ENCODE measurements at regions not wholly inside any gene's neighbourhood (a gene's known extent, or its start where the extent isn't known, plus 50 kb on each side); places are given as distances from the start of the nearest gene placed in this dataset.

DNA sequence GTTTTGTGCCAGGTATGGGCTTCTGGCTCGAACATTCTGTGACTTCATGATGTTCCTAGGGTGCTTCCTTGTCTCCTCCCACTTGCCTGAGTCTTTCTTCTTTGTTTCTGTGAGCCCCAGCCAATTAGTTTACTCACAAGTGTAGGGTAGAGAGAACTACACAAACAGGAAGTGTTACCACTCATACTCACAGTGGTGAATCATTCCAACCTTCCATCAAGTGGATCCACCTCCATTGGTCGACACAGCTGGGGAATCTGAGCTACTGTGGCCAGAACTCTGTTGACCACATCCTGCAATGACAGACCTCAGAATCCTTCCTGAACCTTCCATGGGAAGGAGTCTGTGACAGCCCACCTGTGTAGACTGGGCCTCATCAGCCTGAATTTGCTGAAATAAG lies 76.8 kb downstream of the UNC5CL start:
- TF ChIP-seq, protein P1, sequence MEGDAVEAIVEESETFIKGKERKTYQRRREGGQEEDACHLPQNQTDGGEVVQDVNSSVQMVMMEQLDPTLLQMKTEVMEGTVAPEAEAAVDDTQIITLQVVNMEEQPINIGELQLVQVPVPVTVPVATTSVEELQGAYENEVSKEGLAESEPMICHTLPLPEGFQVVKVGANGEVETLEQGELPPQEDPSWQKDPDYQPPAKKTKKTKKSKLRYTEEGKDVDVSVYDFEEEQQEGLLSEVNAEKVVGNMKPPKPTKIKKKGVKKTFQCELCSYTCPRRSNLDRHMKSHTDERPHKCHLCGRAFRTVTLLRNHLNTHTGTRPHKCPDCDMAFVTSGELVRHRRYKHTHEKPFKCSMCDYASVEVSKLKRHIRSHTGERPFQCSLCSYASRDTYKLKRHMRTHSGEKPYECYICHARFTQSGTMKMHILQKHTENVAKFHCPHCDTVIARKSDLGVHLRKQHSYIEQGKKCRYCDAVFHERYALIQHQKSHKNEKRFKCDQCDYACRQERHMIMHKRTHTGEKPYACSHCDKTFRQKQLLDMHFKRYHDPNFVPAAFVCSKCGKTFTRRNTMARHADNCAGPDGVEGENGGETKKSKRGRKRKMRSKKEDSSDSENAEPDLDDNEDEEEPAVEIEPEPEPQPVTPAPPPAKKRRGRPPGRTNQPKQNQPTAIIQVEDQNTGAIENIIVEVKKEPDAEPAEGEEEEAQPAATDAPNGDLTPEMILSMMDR (IDR thresholded peaks at IDR 0.05; ENCODE audit: insufficient read depth, low read depth, low read length, missing control alignments), result no peak
- H3K4me3 ChIP-seq (ENCODE audit: low read length), result no peak overlapping the region
- peak; percentile 98 for DNase-seq (ENCODE audit: low read depth)

DNA sequence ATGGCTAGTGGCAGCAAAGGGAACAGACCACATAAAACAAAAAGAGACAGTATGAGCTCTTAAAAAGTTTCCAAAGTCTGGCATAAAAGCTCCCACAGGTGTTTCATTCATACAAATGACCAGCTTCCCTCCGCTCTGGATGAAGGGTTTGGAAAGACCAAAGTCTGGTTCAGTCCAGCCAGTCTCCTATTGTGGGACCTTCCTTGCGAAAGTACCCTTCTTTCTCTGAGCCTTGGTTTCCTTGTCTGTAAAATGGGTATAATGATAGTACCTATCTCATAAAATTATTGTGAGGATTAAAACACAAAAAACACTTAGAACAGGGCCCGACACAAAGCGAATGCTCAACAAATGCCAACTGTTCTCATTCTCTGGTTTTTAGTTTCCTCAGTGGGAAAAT lies 77.2 kb downstream of the UNC5CL start:
- TF ChIP-seq, protein P1 (IDR thresholded peaks at IDR 0.05; ENCODE audit: insufficient read depth, low read depth, low read length, missing control alignments), result no peak
- H3K4me3 ChIP-seq (ENCODE audit: low read length), result no peak overlapping the region
- DNase-seq (ENCODE audit: low read depth), result no peak

DNA sequence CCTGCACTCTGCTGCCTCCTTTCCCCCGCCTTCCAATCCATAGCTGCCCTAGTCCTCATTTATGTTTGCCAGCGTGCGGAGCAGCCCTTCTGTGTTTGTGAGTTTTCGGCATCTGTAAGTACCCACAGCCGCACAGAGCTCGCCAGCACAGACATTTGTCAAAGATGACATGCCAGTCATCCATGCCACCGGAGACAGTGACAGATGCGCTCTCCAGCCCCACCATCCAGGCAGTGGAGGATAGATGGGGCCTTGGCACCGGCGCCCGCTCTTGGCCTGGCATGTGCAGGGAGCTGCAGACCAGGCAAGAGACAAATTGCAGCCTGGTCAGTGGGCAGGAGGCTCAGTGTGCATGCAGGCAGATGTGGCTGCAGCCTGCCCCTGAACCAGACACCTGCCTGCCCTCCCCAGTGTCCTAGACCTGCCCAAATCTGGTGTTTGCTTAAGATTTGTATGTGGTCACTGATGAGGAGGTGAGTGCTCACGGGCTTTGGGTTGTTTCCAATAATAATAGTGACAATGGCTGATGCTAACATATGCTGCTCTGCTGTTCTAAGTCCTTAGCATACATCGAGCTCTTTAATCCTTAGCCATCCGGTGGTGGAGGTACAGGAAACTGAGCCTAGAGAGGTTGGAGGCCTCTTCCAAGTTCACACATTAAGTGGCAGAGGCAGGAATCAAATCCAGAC lies 78.1 kb downstream of the UNC5CL start:
- peak; percentile 47 for DNase-seq (ENCODE audit: low read depth)
- no peak overlapping the region for H3K4me3 ChIP-seq (ENCODE audit: low read length)
- TF ChIP-seq, protein P1 (IDR thresholded peaks at IDR 0.05; ENCODE audit: insufficient read depth, low read depth, low read length, missing control alignments), result no peak

DNA sequence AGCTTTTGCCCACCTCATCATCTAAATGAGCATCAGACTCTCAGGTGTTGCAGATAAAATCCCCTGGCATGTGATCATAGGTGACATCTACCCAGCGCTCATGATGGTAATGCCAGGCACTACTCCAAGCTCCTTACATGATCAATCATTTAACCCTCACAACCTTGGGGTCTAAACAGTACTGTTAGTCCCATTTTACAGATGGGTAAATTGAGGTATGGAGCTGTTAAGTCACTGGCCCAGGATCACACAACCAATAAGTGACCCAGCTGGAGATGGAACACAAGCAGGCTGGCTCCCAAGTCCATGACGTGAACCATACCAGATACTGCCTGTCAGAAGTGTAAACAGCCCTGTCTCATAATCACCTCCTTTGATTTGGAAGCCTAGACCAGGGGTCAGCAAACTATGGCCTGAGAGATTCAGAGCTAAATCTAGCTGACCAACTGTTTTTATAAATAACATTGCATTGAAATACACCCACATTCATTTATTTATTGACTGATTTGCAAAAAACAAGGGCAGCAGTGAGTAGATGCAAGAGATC lies 79.2 kb downstream of the UNC5CL start:
- DNase-seq (ENCODE audit: low read depth), result no peak
- H3K4me3 ChIP-seq (ENCODE audit: low read length), result no peak overlapping the region
- TF ChIP-seq, protein P1 (IDR thresholded peaks at IDR 0.05; ENCODE audit: insufficient read depth, low read depth, low read length, missing control alignments), result no peak

DNA sequence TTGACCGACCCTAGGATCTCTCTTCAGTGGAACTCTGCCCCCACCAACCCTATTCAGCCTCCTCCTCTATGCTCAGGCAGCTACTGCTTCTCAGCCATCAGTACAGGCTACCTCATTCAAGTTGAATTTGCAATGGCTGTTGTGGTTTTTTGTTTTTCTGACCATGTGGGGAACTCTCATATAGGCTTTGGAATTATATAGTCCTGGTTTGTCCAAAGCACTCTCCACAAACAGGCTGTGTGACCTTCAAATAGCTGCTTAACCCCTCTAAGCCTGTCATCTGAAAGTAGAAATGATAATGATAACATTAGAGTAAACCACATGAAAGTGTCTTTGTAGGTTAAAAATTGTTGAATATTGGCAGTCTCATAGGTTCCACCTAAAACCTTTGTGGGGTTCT lies 80.3 kb downstream of the UNC5CL start:
- TF ChIP-seq, protein P1 (IDR thresholded peaks at IDR 0.05; ENCODE audit: insufficient read depth, low read depth, low read length, missing control alignments), result no peak
- no peak overlapping the region for H3K4me3 ChIP-seq (ENCODE audit: low read length)
- DNase-seq (ENCODE audit: low read depth), result no peak

DNA sequence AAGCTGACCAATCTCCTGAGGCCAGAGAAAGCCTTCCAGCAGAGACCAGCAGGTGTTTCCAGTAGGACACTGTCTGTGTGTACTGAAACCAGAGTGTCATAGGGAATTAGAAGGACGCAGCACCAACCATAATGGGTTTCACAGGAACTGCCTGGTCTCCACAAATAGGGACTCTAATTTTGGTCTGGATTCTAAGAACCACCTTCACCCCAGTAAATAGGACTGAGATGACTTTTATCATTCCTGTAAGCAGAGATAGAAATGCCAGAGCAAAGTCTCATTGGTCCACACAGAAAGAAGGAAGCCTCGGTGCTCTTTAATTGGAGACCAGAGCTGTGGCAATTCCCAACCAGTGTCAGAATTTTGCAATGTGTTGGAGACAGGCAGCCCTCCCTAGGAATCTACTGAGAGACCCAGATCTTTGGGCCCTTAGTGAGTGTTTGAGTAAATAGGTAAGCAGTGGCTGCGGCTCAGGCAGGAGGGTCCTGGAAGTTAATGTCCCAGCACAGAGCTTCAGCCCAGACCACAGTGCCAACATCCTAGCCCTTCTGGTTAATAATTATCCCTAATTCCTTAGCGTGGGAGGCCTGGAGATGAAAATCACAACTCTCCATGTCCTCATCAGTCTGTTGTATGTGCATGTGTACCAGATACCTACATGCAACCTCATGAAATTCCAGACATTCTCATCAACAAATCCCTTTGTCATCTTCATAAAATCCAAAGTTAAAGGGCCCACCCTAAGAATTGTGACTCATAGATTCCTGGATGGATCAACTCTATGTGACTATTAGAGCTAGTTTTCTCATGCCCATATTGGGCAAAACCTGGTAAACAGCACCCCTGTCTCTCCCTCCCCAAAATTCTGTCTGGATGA lies 81.2 kb downstream of the UNC5CL start:
- H3K4me3 ChIP-seq (ENCODE audit: low read length), result no peak overlapping the region
- DNase-seq (ENCODE audit: low read depth), result peak; percentile 91
- TF ChIP-seq, protein P1 (IDR thresholded peaks at IDR 0.05; ENCODE audit: insufficient read depth, low read depth, low read length, missing control alignments), result no peak
